ENCODE measurements at regions not wholly inside any gene's neighbourhood (a gene's known extent, or its start where the extent isn't known, plus 50 kb on each side); places are given as distances from the start of the nearest gene placed in this dataset.

- TF ChIP-seq CTCF (IDR thresholded peaks at IDR 0.05; ENCODE audit: low read depth, low read length): no peak
- Histone ChIP-seq H3K27me3 (ENCODE audit: control insufficient read depth, insufficient read depth, low read length) (no peaks in the 10 kb centered on the region), H3K9me3 (ENCODE audit: control insufficient read depth, insufficient read depth, low read length) (peaks cover 7% of the 10 kb centered on the region; the same call in 1 of the 2 replicates), H3K4me3 (ENCODE audit: low read depth, low read length) (no peak overlapping the region), H3K27ac (ENCODE audit: low read depth, low read length) (no peak overlapping the region)
- CTCF ChIA-PET: no interaction called here
- POLR2A ChIA-PET: no interaction called here
- no peak for DNase-seq (ENCODE audit: low read depth, low spot score)
Measured at GRCh38 chr3:86605166-86605565, 385.8 kb downstream of the VGLL3 start.

- Histone ChIP-seq H3K27me3 (ENCODE audit: control insufficient read depth, insufficient read depth, low read length) (no peaks in the 10 kb centered on the region), H3K4me3 (ENCODE audit: low read depth, low read length) (no peak overlapping the region), H3K27ac (ENCODE audit: low read depth, low read length) (no peak overlapping the region), H3K9me3 (ENCODE audit: control insufficient read depth, insufficient read depth, low read length) (peaks cover 4% of the 10 kb centered on the region; the same call in 1 of the 2 replicates)
- ChIA-PET POLR2A (no interaction called here), CTCF (no interaction called here)
- no peak for TF ChIP-seq CTCF (IDR thresholded peaks at IDR 0.05; ENCODE audit: low read depth, low read length)
- no peak for DNase-seq (ENCODE audit: low read depth, low spot score)
Measured at GRCh38 chr3:86595696-86596095, 395.3 kb downstream of the VGLL3 start.

GRCh38 chr3:86594838-86595237 is 396.1 kb downstream of the VGLL3 start:
- Histone ChIP-seq H3K27ac (ENCODE audit: low read depth, low read length) (no peak overlapping the region), H3K27me3 (ENCODE audit: control insufficient read depth, insufficient read depth, low read length) (no peaks in the 10 kb centered on the region), H3K9me3 (ENCODE audit: control insufficient read depth, insufficient read depth, low read length) (peaks cover 4% of the 10 kb centered on the region; the same call in 1 of the 2 replicates), H3K4me3 (ENCODE audit: low read depth, low read length) (no peak overlapping the region)
- ChIA-PET CTCF (no interaction called here), POLR2A (no interaction called here)
- no peak for TF ChIP-seq CTCF (IDR thresholded peaks at IDR 0.05; ENCODE audit: low read depth, low read length)
- no peak for DNase-seq (ENCODE audit: low read depth, low spot score)

- no peak overlapping the region for H3K4me3 ChIP-seq (ENCODE audit: low read depth, low read length)
- peaks cover 4% of the 10 kb centered on the region; the same call in 1 of the 2 replicates for H3K9me3 ChIP-seq (ENCODE audit: control insufficient read depth, insufficient read depth, low read length)
- H3K27ac ChIP-seq (ENCODE audit: low read depth, low read length): no peak overlapping the region
- ChIA-PET CTCF (no interaction called here), POLR2A (no interaction called here)
- TF ChIP-seq CTCF (IDR thresholded peaks at IDR 0.05; ENCODE audit: low read depth, low read length): no peak
- no peaks in the 10 kb centered on the region for H3K27me3 ChIP-seq (ENCODE audit: control insufficient read depth, insufficient read depth, low read length)
- DNase-seq (ENCODE audit: low read depth, low spot score): no peak
Measured at GRCh38 chr3:86578071-86578470, 412.9 kb downstream of the VGLL3 start.

GRCh38 chr3:86563400-86563970 is 427.5 kb downstream of the VGLL3 start:
- no peaks in the 10 kb centered on the region for H3K27me3 ChIP-seq (ENCODE audit: control insufficient read depth, insufficient read depth, low read length)
- TF ChIP-seq CTCF (IDR thresholded peaks at IDR 0.05; ENCODE audit: low read depth, low read length): peak; percentile 67
- H3K4me3 ChIP-seq (ENCODE audit: low read depth, low read length): no peak overlapping the region
- peak; percentile 0 for DNase-seq (ENCODE audit: low read depth, low spot score)
- no peak overlapping the region for H3K27ac ChIP-seq (ENCODE audit: low read depth, low read length)
- ChIA-PET CTCF (interaction anchor here (0.6 to 2.9 kb wide), 5 partner anchors 9 to 52 kb away, joined by 3 to 16 read pairs (median 6); no protein-coding TSS in a partner anchor), POLR2A (no interaction called here)
- H3K9me3 ChIP-seq (ENCODE audit: control insufficient read depth, insufficient read depth, low read length): no peaks in the 10 kb centered on the region

Measured in AG04450 (cell line).